ENCODE measurements at regions not wholly inside any gene's neighbourhood (a gene's known extent, or its start where the extent isn't known, plus 50 kb on each side); places are given as distances from the start of the nearest gene placed in this dataset.

DNA sequence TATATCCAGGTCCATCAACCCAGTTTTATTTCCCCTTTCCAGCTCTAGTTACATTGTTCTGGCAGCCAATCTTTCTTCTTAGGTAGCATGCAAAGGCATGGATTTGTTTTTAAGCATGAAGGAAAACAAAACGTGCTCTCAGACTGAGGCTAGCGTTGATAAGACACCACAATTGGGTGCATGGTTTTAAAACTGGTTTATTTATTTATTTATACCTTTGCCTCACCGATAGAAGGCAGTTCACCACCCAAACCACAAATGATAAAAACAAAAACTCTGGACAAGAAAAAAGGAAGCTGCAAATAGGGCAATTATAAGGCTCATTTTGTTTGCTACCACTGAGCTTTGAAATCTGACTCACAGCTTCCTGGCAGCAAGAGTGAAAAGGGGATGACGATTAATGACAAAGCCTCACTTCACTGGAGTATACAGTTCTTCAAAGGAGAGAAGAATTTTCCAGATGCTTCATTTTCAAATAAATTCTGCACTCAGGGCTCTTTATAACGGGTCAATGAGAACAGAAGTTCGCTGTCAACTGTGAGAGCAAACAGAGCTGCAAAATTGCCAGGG, 278.4 kb upstream of the IRX5 start:
- TF ChIP-seq, protein P1, sequence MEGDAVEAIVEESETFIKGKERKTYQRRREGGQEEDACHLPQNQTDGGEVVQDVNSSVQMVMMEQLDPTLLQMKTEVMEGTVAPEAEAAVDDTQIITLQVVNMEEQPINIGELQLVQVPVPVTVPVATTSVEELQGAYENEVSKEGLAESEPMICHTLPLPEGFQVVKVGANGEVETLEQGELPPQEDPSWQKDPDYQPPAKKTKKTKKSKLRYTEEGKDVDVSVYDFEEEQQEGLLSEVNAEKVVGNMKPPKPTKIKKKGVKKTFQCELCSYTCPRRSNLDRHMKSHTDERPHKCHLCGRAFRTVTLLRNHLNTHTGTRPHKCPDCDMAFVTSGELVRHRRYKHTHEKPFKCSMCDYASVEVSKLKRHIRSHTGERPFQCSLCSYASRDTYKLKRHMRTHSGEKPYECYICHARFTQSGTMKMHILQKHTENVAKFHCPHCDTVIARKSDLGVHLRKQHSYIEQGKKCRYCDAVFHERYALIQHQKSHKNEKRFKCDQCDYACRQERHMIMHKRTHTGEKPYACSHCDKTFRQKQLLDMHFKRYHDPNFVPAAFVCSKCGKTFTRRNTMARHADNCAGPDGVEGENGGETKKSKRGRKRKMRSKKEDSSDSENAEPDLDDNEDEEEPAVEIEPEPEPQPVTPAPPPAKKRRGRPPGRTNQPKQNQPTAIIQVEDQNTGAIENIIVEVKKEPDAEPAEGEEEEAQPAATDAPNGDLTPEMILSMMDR (IDR thresholded peaks at IDR 0.05), result no peak
- no peak for TF ChIP-seq POLR2A (IDR thresholded peaks at IDR 0.05; ENCODE audit: low read depth)
- no peak for TF ChIP-seq POLR2AphosphoS5 (IDR thresholded peaks at IDR 0.05)
